Astrocyte of the cerebellum (primary cell): ENCODE measurements at regions not wholly inside any gene's neighbourhood (a gene's known extent, or its start where the extent isn't known, plus 50 kb on each side); places are given as distances from the start of the nearest gene placed in this dataset.

Experiments
- DNase-seq: peaks from one replicate; pipeline ENCODE4 v3.0.0-alpha.2; 2011; ENCODE audit warnings: low read depth
- H3K4me3 ChIP-seq: 2 replicates; pipeline ENCODE4 v1.5.1; 2011; ENCODE audit warnings: mild to moderate bottlenecking, low read depth, low read length, moderate library complexity
- CTCF ChIP-seq: IDR thresholded peaks from 2 replicates; pipeline ENCODE4 v1.5.1; 2012; ENCODE audit warnings: low read length, low read depth, moderate library complexity, mild to moderate bottlenecking; ENCODE audit errors: missing control alignments
- in situ Hi-C: cut with HindIII; loops from 2 replicates; pipeline ENCODE4 v1.10.0; 2017; ENCODE audit warnings: low sequenced_read_pairs

GRCh38 chr13:22002893-22003292 lies 332.0 kb downstream of the FGF9 start:
- DNase-seq: no peak
- no peak overlapping the region for H3K4me3 ChIP-seq
- in situ Hi-C loops: no loop called here
- TF ChIP-seq CTCF: no peak

- H3K4me3 ChIP-seq: no peak overlapping the region
- no peak for TF ChIP-seq CTCF
- DNase-seq: no peak
- in situ Hi-C loops: no loop called here
Observed at GRCh38 chr13:22009500-22009899, 338.6 kb downstream of the FGF9 start.

GRCh38 chr13:22009937-22010336 lies 339.1 kb downstream of the FGF9 start:
- no peak for TF ChIP-seq CTCF
- in situ Hi-C loops: no loop called here
- DNase-seq: no peak
- H3K4me3 ChIP-seq: no peak overlapping the region

GRCh38 chr13:22012686-22013085 lies 341.8 kb downstream of the FGF9 start:
- H3K4me3 ChIP-seq: no peak overlapping the region
- TF ChIP-seq CTCF: no peak
- in situ Hi-C loops: no loop called here
- DNase-seq: no peak

GRCh38 chr13:22014469-22014868 lies 343.6 kb downstream of the FGF9 start:
- no peak for DNase-seq
- in situ Hi-C loops: no loop called here
- no peak overlapping the region for H3K4me3 ChIP-seq
- no peak for TF ChIP-seq CTCF

- no peak for DNase-seq
- H3K4me3 ChIP-seq: no peak overlapping the region
- TF ChIP-seq CTCF: no peak
- in situ Hi-C loops: no loop called here
Observed at GRCh38 chr13:22017226-22017625, 346.4 kb downstream of the FGF9 start.

- TF ChIP-seq CTCF: no peak
- no peak for DNase-seq
- in situ Hi-C loops: no loop called here
- no peak overlapping the region for H3K4me3 ChIP-seq
Observed at GRCh38 chr13:22018076-22018835, 347.4 kb downstream of the FGF9 start.
